K562 (cell line): ENCODE measurements at regions not wholly inside any gene's neighbourhood (a gene's known extent, or its start where the extent isn't known, plus 50 kb on each side); places are given as distances from the start of the nearest gene placed in this dataset.

Experiments used
- GATA2 ChIP-seq: sonication (generic); formaldehyde crosslinking; IDR thresholded peaks from 2 replicates; pipeline ENCODE4 v1.4.0; 2020; ENCODE audit warnings: mild to moderate bottlenecking, missing genetic modification reagents
- NEUROD1 ChIP-seq: fragments of 150-350 bp; IDR thresholded peaks from 2 replicates; pipeline ENCODE4 v1.6.1; 2014; ENCODE audit warnings: borderline replicate concordance, low read length, low read depth; ENCODE audit not compliant: partially characterized antibody
- ZKSCAN8 ChIP-seq: fragments of 200-800 bp; sonication (Bioruptor generic); IDR thresholded peaks from 2 replicates; pipeline ENCODE4 v1.6.1; 2016; ENCODE audit warnings: missing genetic modification characterization, missing compliant biosample characterization
- ZNF217 ChIP-seq: sonication (generic); formaldehyde crosslinking; IDR thresholded peaks from 2 replicates; pipeline ENCODE4 v1.8.0; 2022; ENCODE audit warnings: mild to moderate bottlenecking, missing genetic modification reagents
- TF ChIP-seq, protein P1 (sequence below), 3 experiments: IDR thresholded peaks in 2 of 3; conservative IDR thresholded peaks in 1 of 3; 2 replicates each; pipeline ENCODE4 v1.5.1; 2011 to 2012; ENCODE audit warnings: low read length in 3 of 3, mild to moderate bottlenecking in 3 of 3, control low read depth in 2 of 3, improper control_type of control experiment in 1 of 3, inconsistent platforms in 1 of 3, low read depth in 1 of 3, mixed read lengths in 1 of 3, moderate library complexity in 1 of 3; ENCODE audit not compliant: insufficient read depth in 2 of 3
- TF ChIP-seq, protein P2 (sequence below): sonication (generic); formaldehyde crosslinking; IDR thresholded peaks from 2 replicates; pipeline ENCODE4 v1.9.0; 2022; ENCODE audit warnings: mild to moderate bottlenecking, missing genetic modification reagents
- TF ChIP-seq, protein P3 (sequence below): fragments of 450-650 bp; IDR thresholded peaks from 2 replicates; pipeline ENCODE4 v1.6.1; 2018; ENCODE audit not compliant: partially characterized antibody

GRCh38 chr6:160882006-160882405 lies 109.6 kb upstream of the MAP3K4 start:
- TF ChIP-seq, protein P1, sequence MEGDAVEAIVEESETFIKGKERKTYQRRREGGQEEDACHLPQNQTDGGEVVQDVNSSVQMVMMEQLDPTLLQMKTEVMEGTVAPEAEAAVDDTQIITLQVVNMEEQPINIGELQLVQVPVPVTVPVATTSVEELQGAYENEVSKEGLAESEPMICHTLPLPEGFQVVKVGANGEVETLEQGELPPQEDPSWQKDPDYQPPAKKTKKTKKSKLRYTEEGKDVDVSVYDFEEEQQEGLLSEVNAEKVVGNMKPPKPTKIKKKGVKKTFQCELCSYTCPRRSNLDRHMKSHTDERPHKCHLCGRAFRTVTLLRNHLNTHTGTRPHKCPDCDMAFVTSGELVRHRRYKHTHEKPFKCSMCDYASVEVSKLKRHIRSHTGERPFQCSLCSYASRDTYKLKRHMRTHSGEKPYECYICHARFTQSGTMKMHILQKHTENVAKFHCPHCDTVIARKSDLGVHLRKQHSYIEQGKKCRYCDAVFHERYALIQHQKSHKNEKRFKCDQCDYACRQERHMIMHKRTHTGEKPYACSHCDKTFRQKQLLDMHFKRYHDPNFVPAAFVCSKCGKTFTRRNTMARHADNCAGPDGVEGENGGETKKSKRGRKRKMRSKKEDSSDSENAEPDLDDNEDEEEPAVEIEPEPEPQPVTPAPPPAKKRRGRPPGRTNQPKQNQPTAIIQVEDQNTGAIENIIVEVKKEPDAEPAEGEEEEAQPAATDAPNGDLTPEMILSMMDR (IDR thresholded peaks at IDR 0.05 in 2 of 3, conservative IDR thresholded peaks at IDR 0.05 in 1 of 3; ENCODE audit: insufficient read depth in 2 of 3, low read depth in 1 of 3, low read length in 3 of 3) = no peak
- TF ChIP-seq GATA2 (CRISPR knock-in tag) = no peak
- TF ChIP-seq, protein P2, sequence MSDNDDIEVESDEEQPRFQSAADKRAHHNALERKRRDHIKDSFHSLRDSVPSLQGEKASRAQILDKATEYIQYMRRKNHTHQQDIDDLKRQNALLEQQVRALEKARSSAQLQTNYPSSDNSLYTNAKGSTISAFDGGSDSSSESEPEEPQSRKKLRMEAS (CRISPR knock-in tag) = no peak
- TF ChIP-seq, protein P3, sequence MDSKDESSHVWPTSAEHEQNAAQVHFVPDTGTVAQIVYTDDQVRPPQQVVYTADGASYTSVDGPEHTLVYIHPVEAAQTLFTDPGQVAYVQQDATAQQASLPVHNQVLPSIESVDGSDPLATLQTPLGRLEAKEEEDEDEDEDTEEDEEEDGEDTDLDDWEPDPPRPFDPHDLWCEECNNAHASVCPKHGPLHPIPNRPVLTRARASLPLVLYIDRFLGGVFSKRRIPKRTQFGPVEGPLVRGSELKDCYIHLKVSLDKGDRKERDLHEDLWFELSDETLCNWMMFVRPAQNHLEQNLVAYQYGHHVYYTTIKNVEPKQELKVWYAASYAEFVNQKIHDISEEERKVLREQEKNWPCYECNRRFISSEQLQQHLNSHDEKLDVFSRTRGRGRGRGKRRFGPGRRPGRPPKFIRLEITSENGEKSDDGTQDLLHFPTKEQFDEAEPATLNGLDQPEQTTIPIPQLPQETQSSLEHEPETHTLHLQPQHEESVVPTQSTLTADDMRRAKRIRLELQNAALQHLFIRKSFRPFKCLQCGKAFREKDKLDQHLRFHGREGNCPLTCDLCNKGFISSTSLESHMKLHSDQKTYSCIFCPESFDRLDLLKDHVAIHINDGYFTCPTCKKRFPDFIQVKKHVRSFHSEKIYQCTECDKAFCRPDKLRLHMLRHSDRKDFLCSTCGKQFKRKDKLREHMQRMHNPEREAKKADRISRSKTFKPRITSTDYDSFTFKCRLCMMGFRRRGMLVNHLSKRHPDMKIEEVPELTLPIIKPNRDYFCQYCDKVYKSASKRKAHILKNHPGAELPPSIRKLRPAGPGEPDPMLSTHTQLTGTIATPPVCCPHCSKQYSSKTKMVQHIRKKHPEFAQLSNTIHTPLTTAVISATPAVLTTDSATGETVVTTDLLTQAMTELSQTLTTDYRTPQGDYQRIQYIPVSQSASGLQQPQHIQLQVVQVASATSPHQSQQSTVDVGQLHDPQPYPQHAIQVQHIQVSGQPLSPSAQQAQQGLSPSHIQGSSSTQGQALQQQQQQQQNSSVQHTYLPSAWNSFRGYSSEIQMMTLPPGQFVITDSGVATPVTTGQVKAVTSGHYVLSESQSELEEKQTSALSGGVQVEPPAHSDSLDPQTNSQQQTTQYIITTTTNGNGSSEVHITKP = no peak
- no peak for TF ChIP-seq NEUROD1
- TF ChIP-seq ZKSCAN8 (CRISPR knock-in tag) = no peak
- no peak for TF ChIP-seq ZNF217 (CRISPR knock-in tag)
